Spleen (tissue), 11 donors: ENCODE measurements at regions not wholly inside any gene's neighbourhood (a gene's known extent, or its start where the extent isn't known, plus 50 kb on each side); places are given as distances from the start of the nearest gene placed in this dataset.

Experiments used
- DNase-seq: peaks from one replicate; pipeline ENCODE4 v3.0.0-alpha.2; 2020
- H3K27ac ChIP-seq, 8 donors: fragments of 200-600 bp; sonication (generic) in 7 of 8; 1 replicate in 4 of 8; 2 replicates in 4 of 8; pipeline versions ENCODE4 v1.5.0 to v1.8.0; 2016 to 2021; ENCODE audit warnings: inconsistent platforms in 4 of 8, mild to moderate bottlenecking in 4 of 8, moderate library complexity in 1 of 8
- H3K27me3 ChIP-seq, 7 donors: fragments of 200-600 bp; sonication (generic) in 6 of 7; replicated peaks in 1 of 7; 1 replicate in 4 of 7; 2 replicates in 3 of 7; pipeline versions ENCODE4 v1.5.0 to v1.8.0; 2016 to 2021; ENCODE audit warnings: inconsistent platforms in 3 of 7, mild to moderate bottlenecking in 1 of 7
- H3K36me3 ChIP-seq, 6 donors: fragments of 200-600 bp; sonication (generic) in 5 of 6; 1 replicate in 4 of 6; 2 replicates in 2 of 6; pipeline versions ENCODE4 v1.5.0 to v1.8.0; 2016 to 2021; ENCODE audit warnings: inconsistent platforms in 2 of 6
- H3K4me1 ChIP-seq, 6 donors: fragments of 200-600 bp; sonication (generic) in 5 of 6; 1 replicate in 3 of 6; 2 replicates in 3 of 6; pipeline versions ENCODE4 v1.5.0 to v1.8.0; 2016 to 2021; ENCODE audit warnings: inconsistent platforms in 3 of 6
- H3K4me3 ChIP-seq, 8 donors: fragments of 200-600 bp; sonication (generic) in 7 of 8; 1 replicate in 4 of 8; 2 replicates in 4 of 8; pipeline versions ENCODE4 v1.5.0 to v1.8.0; 2016 to 2021; ENCODE audit warnings: inconsistent platforms in 4 of 8, mild to moderate bottlenecking in 4 of 8, moderate library complexity in 2 of 8
- H3K9me3 ChIP-seq, 8 donors: fragments of 200-600 bp; sonication (generic) in 7 of 8; 1 replicate in 4 of 8; 2 replicates in 4 of 8; pipeline versions ENCODE4 v1.5.0 to v1.8.0; 2016 to 2021; ENCODE audit warnings: inconsistent platforms in 4 of 8
- POLR2A ChIP-seq, 3 donors: fragments of 450-650 bp; IDR thresholded peaks; one replicate each; pipeline ENCODE4 v1.5.1; 2017; ENCODE audit warnings: antibody characterized with exemption in 3 of 3, mild to moderate bottlenecking in 1 of 3
- POLR2AphosphoS5 ChIP-seq, 3 donors: sonication (generic); formaldehyde crosslinking; IDR thresholded peaks; one replicate each; pipeline ENCODE4 v1.5.1; 2017; ENCODE audit warnings: antibody characterized with exemption in 3 of 3
- WGBS, 5 donors: extraction: QIAGEN DNeasy Blood & Tissue Kit in 3 of 5; methylation state at CpG; one replicate each; pipeline versions ENCODE4 v1.1.5 to v1.1.7; 2013 to 2018; 5-methylcytosine and 5-hydroxymethylcytosine counted together
- intact Hi-C: fragments of 100-400 bp; cut with DNase I; formaldehyde crosslinking; loops from one replicate; pipeline ENCODE4 v1.15.0; 2023; ENCODE audit warnings: low total_unique reads
- TF ChIP-seq, protein P1 (sequence below), 11 experiments: fragments of 200-600 bp in 7 of 11; fragments of 450-650 bp in 4 of 11; sonication (generic) in 4 of 11; IDR thresholded peaks in 8 of 11; conservative IDR thresholded peaks in 3 of 11; 1 replicate in 7 of 11; 2 replicates in 4 of 11; pipeline versions ENCODE4 v1.4.0 to v1.8.0; 2016 to 2021; ENCODE audit warnings: antibody characterized with exemption in 11 of 11, inconsistent platforms in 4 of 11, mild to moderate bottlenecking in 1 of 11
- donor health status: healthy with polysubstance abuse.
- donor health status: DM: no; HTN: no; CAD: no; lungs with moderate emphysema.
- donor health status: DM: no; HTN: no; CAD: no.
- donor health status: Bipolar disorder and iron deficiency.
- donor health status: healthy.
- donor health status: DM: no; HTN: no; CAD: no.
- donor health status: DM: yes; HTN: yes; CAD: no.

DNA sequence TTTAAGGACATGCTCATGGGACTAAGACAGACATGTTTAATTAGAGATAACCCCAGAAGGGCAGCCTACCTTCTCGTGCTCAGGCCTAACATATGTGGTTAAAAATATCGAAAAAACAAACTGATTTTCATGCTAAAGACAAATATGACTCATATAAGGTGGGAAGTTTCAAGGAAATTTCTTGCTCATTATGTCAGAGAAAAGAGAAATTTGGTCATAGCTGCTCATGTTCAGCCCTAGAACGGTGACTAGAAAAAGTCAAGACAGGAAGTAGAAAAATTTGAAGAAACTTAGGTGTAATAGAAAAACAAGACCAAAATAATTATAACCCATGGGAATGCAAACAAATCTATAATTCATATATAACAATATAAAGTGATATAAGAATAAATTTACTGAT, 120.6 kb downstream of the PRDM9 start:
- Histone ChIP-seq H3K4me3 (no peak overlapping the region), H3K4me1 (no peaks in the 10 kb centered on the region), H3K27ac (no peak overlapping the region), H3K36me3 (no peaks in the 10 kb centered on the region), H3K9me3 (no peaks in the 10 kb centered on the region), H3K27me3 (no peaks in the 10 kb centered on the region)
- no peak for DNase-seq
- intact Hi-C loops = no loop called here
- TF ChIP-seq POLR2AphosphoS5 (IDR thresholded peaks at IDR 0.05) (no peak), POLR2A (IDR thresholded peaks at IDR 0.05) (no peak)
- TF ChIP-seq, protein P1, sequence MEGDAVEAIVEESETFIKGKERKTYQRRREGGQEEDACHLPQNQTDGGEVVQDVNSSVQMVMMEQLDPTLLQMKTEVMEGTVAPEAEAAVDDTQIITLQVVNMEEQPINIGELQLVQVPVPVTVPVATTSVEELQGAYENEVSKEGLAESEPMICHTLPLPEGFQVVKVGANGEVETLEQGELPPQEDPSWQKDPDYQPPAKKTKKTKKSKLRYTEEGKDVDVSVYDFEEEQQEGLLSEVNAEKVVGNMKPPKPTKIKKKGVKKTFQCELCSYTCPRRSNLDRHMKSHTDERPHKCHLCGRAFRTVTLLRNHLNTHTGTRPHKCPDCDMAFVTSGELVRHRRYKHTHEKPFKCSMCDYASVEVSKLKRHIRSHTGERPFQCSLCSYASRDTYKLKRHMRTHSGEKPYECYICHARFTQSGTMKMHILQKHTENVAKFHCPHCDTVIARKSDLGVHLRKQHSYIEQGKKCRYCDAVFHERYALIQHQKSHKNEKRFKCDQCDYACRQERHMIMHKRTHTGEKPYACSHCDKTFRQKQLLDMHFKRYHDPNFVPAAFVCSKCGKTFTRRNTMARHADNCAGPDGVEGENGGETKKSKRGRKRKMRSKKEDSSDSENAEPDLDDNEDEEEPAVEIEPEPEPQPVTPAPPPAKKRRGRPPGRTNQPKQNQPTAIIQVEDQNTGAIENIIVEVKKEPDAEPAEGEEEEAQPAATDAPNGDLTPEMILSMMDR (IDR thresholded peaks at IDR 0.05 in 8 of 11, conservative IDR thresholded peaks at IDR 0.05 in 3 of 11) = no peak
- 67 to 78% (median 70%) methylated on average over 3 of the region's 3 CpGs for WGBS, 5 donors

DNA sequence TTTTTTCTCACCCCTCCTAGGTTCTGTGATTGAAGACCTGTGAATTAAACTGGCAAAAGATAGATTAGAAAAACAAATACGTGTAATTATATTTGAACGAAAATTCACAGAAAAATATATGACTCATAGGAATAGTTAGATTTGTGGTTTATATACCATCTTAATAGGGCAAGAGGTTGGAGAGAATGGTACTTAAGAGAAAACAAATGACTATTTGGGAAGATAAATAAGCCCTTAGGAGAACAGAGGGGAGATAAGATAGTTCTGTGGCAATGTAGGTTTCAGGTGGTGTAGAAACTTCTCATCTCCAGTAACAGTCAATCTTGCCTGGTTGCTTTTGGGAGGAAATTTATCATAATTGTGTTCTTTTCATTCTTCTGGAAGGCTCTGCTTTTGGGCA, 122.0 kb downstream of the PRDM9 start:
- TF ChIP-seq POLR2AphosphoS5 (IDR thresholded peaks at IDR 0.05) (no peak), POLR2A (IDR thresholded peaks at IDR 0.05) (no peak)
- TF ChIP-seq, protein P1 (IDR thresholded peaks at IDR 0.05 in 8 of 11, conservative IDR thresholded peaks at IDR 0.05 in 3 of 11) = no peak
- DNase-seq = no peak
- Histone ChIP-seq H3K4me1 (no peaks in the 10 kb centered on the region), H3K4me3 (no peak overlapping the region), H3K9me3 (no peaks in the 10 kb centered on the region), H3K36me3 (no peaks in the 10 kb centered on the region), H3K27me3 (no peaks in the 10 kb centered on the region), H3K27ac (no peak overlapping the region)
- intact Hi-C loops = no loop called here
- 68 to 90% (median 85%) methylated on average over 2 of the region's 2 CpGs for WGBS, 5 donors

DNA sequence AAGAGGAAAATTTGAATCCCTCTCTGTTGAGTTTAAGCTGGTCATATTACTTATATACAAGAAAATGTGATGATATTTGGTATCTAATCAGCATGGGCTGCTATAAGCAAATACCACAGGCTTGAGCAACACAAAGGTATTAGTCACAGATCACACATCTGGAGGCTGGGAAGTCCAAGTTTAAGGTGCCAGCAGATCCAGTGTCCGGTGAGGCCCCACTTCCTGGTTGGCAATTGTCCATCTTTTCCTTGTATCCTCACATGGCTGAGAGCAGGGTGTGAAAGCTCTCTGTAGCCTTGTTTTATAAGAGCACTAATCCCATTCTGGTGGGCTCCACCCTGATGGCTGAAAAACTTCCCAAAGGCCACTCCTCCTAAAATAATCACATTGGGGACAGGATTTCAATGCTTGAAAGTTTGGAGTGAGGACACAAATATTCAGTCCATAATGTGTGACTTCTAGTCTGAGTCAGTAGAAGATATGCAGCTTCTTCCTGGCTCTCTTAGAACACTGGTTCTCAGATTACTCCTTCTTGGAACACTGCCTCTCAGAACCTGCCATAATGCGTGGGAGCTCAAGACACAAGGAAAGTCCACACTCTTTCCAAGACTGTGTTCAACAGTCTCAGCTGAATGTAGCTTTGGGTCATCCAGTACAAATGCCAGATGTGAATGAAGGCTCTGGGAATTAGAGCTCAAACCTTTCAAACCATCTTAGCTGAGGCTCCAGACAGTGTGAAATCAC, 124.1 kb downstream of the PRDM9 start:
- TF ChIP-seq POLR2A (IDR thresholded peaks at IDR 0.05) = no peak
- no peak for TF ChIP-seq POLR2AphosphoS5 (IDR thresholded peaks at IDR 0.05)
- TF ChIP-seq, protein P1 (IDR thresholded peaks at IDR 0.05 in 8 of 11, conservative IDR thresholded peaks at IDR 0.05 in 3 of 11) = no peak
- no peaks in the 10 kb centered on the region for H3K9me3 ChIP-seq
- intact Hi-C loops = no loop called here
- no peak overlapping the region for H3K27ac ChIP-seq
- H3K4me1 ChIP-seq = no peaks in the 10 kb centered on the region
- H3K27me3 ChIP-seq = no peaks in the 10 kb centered on the region
- 69 to 83% (median 76%) methylated on average over 2 of the region's 2 CpGs for WGBS, 5 donors
- no peaks in the 10 kb centered on the region for H3K36me3 ChIP-seq
- no peak for DNase-seq
- no peak overlapping the region for H3K4me3 ChIP-seq

DNA sequence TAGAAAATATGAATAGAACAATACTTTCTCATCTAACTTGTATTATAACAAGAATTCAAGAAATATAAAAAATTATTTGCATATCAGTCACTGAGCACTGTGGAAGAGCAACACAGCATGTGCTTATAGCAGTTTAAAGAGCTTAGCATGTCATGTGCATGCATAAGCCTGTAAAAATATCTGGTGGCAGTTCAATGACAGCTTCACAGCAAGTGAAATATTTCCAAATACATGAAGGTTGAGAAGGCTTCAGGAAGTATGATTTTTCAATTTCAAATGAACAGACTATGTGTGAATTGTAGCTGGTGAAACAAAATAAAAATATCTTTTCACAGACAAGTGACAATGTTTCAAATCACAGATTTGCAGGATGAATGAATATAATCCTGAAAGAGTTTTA, 128.5 kb downstream of the PRDM9 start:
- DNase-seq = no peak
- intact Hi-C loops = no loop called here
- no peaks in the 10 kb centered on the region for H3K4me1 ChIP-seq

More for the DNA sequence above, 128.5 kb downstream of the PRDM9 start:
- Histone ChIP-seq H3K36me3 (no peaks in the 10 kb centered on the region), H3K4me3 (no peak overlapping the region), H3K9me3 (peaks cover 0 to 6% (median 2%) of the 10 kb centered on the region in 8 donors), H3K27me3 (no peaks in the 10 kb centered on the region), H3K27ac (no peak overlapping the region)
- TF ChIP-seq POLR2AphosphoS5 (IDR thresholded peaks at IDR 0.05) (no peak), POLR2A (IDR thresholded peaks at IDR 0.05) (no peak)
- TF ChIP-seq, protein P1 (IDR thresholded peaks at IDR 0.05 in 8 of 11, conservative IDR thresholded peaks at IDR 0.05 in 3 of 11) = no peak
